OCI-LY1 (cell line): ENCODE measurements at regions not wholly inside any gene's neighbourhood (a gene's known extent, or its start where the extent isn't known, plus 50 kb on each side); places are given as distances from the start of the nearest gene placed in this dataset.
A peak's percentile ranks its signal among the peaks of the same experiment; 100 is the strongest.

Experiments used
- H2AFZ ChIP-seq: fragments of 200-600 bp; sonication (generic), shearing (Covaris generic); 2 replicates; pipeline ENCODE4 v1.6.0; 2014; ENCODE audit warnings: antibody characterized with exemption, mild to moderate bottlenecking, low read length
- H3F3A ChIP-seq: fragments of 200-600 bp; sonication (generic), shearing (Covaris generic); 2 replicates; pipeline ENCODE4 v1.6.0; 2014; ENCODE audit warnings: mild to moderate bottlenecking, antibody characterized with exemption, low read length, moderate library complexity; ENCODE audit not compliant: insufficient read depth
- H3K27ac ChIP-seq: fragments of 200-600 bp; sonication (generic); 2 replicates; pipeline ENCODE4 v1.5.1; 2014; ENCODE audit warnings: low read length, mixed run types, mild to moderate bottlenecking, low read depth; ENCODE audit not compliant: poor library complexity, severe bottlenecking
- H3K27me3 ChIP-seq: fragments of 200-600 bp; sonication (generic); 2 replicates; pipeline ENCODE4 v1.6.0; 2014; ENCODE audit warnings: antibody characterized with exemption, mild to moderate bottlenecking, low read length, moderate library complexity; ENCODE audit not compliant: insufficient read depth
- H3K36me3 ChIP-seq: fragments of 200-600 bp; sonication (generic); 2 replicates; pipeline ENCODE4 v1.6.1; 2014; ENCODE audit warnings: mild to moderate bottlenecking, antibody characterized with exemption, low read length, moderate library complexity, mixed read lengths; ENCODE audit not compliant: insufficient read depth
- H3K4me1 ChIP-seq: fragments of 200-600 bp; sonication (generic); 2 replicates; pipeline ENCODE4 v1.5.1; 2014; ENCODE audit warnings: mild to moderate bottlenecking, low read length, moderate library complexity; ENCODE audit not compliant: insufficient read depth, severe bottlenecking
- H3K4me2 ChIP-seq: fragments of 200-600 bp; sonication (generic), shearing (Covaris generic); 2 replicates; pipeline ENCODE4 v1.6.1; 2014; ENCODE audit warnings: low read length
- H3K4me3 ChIP-seq: fragments of 200-600 bp; sonication (generic); 2 replicates; pipeline ENCODE4 v1.5.1; 2014; ENCODE audit warnings: low read length, low read depth, mild to moderate bottlenecking, mixed read lengths; ENCODE audit not compliant: poor library complexity, severe bottlenecking
- H3K79me2 ChIP-seq: fragments of 200-600 bp; shearing (Covaris generic); 2 replicates; pipeline ENCODE4 v1.6.1; 2016; ENCODE audit warnings: mixed run types, low read length, mixed read lengths; ENCODE audit not compliant: insufficient read depth
- H3K9ac ChIP-seq: fragments of 200-600 bp; sonication (generic), shearing (Covaris generic); 2 replicates; pipeline ENCODE4 v1.6.1; 2014; ENCODE audit warnings: mild to moderate bottlenecking, low read length, mixed read lengths
- H3K9me2 ChIP-seq: fragments of 200-600 bp; sonication (generic), shearing (Covaris generic); 2 replicates; pipeline ENCODE4 v1.6.1; 2014; ENCODE audit warnings: low read depth, mild to moderate bottlenecking, low read length, mixed read lengths
- H3K9me3 ChIP-seq: fragments of 200-600 bp; shearing (Covaris generic); 2 replicates; pipeline ENCODE4 v1.6.1; 2014; ENCODE audit warnings: low read length, mixed read lengths
- H4K20me1 ChIP-seq: fragments of 200-600 bp; sonication (generic), shearing (Covaris generic); 2 replicates; pipeline ENCODE4 v1.6.0; 2016; ENCODE audit warnings: mild to moderate bottlenecking, low read length; ENCODE audit not compliant: insufficient read depth
- EZH2 ChIP-seq: fragments of 200-600 bp; sonication (generic), shearing (Covaris generic); IDR thresholded peaks from 2 replicates; pipeline ENCODE4 v1.8.0; 2017; ENCODE audit warnings: borderline replicate concordance, mixed run types, mild to moderate bottlenecking, antibody characterized with exemption, low read length, moderate library complexity, mixed read lengths
- TF ChIP-seq, protein P1 (sequence below): fragments of 200-600 bp; sonication (generic), shearing (Covaris generic); IDR thresholded peaks from 2 replicates; pipeline ENCODE4 v1.5.1; 2017; ENCODE audit warnings: mild to moderate bottlenecking, antibody characterized with exemption, low read length, moderate library complexity, mixed read lengths

DNA sequence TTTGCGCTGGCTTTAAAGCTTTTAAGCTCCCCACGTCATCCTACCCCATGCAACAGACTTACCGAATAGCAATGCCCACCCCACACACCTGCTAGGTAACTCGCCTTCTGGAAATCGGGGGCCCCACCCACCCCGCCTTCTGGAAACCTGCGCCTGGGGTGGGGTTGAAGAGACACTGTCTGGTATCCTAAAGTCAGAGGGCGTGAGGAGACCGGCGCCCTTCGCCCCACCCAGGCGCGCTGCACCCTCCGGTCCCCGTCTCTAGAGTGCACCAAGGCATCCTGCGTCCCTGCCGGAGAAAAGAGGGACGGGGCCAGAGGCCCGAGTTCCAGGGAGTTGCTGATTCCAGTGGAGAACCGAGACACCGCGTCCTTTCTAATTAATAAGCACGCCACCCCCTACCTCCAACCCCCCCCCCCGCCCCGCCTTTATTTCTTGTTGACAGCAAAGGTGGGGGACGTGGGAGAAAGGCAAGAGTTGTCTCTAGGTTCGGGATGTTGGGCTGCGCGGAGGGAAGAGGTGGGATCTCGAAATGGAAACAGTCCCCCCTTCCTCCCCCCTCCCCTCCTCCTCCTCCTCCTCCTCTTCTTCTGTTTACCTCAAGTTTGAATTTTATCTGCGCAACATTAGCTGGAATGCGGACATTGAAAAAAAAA, 220.9 kb upstream of the MKLN1 start:
- H3K79me2 ChIP-seq: peaks cover 70% of the 10 kb centered on the region
- no peaks in the 10 kb centered on the region for H3K9me2 ChIP-seq
- no peaks in the 10 kb centered on the region; the same call in 1 of the 2 replicates for H3F3A ChIP-seq
- peak overlapping the region; percentile 88 for H3K27ac ChIP-seq
- H2AFZ ChIP-seq: no peak overlapping the region
- TF ChIP-seq, protein P1, sequence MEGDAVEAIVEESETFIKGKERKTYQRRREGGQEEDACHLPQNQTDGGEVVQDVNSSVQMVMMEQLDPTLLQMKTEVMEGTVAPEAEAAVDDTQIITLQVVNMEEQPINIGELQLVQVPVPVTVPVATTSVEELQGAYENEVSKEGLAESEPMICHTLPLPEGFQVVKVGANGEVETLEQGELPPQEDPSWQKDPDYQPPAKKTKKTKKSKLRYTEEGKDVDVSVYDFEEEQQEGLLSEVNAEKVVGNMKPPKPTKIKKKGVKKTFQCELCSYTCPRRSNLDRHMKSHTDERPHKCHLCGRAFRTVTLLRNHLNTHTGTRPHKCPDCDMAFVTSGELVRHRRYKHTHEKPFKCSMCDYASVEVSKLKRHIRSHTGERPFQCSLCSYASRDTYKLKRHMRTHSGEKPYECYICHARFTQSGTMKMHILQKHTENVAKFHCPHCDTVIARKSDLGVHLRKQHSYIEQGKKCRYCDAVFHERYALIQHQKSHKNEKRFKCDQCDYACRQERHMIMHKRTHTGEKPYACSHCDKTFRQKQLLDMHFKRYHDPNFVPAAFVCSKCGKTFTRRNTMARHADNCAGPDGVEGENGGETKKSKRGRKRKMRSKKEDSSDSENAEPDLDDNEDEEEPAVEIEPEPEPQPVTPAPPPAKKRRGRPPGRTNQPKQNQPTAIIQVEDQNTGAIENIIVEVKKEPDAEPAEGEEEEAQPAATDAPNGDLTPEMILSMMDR: no peak
- no peak for TF ChIP-seq EZH2
- H3K4me3 ChIP-seq: peak overlapping the region; percentile 79
- H3K9me3 ChIP-seq: no peaks in the 10 kb centered on the region
- H3K27me3 ChIP-seq: no peaks in the 10 kb centered on the region
- H4K20me1 ChIP-seq: no peaks in the 10 kb centered on the region
- H3K4me2 ChIP-seq: peak overlapping the region; percentile 87
- H3K9ac ChIP-seq: peak overlapping the region; percentile 78
- H3K4me1 ChIP-seq: peaks cover 64% of the 10 kb centered on the region
- peaks cover 56% of the 10 kb centered on the region for H3K36me3 ChIP-seq

DNA sequence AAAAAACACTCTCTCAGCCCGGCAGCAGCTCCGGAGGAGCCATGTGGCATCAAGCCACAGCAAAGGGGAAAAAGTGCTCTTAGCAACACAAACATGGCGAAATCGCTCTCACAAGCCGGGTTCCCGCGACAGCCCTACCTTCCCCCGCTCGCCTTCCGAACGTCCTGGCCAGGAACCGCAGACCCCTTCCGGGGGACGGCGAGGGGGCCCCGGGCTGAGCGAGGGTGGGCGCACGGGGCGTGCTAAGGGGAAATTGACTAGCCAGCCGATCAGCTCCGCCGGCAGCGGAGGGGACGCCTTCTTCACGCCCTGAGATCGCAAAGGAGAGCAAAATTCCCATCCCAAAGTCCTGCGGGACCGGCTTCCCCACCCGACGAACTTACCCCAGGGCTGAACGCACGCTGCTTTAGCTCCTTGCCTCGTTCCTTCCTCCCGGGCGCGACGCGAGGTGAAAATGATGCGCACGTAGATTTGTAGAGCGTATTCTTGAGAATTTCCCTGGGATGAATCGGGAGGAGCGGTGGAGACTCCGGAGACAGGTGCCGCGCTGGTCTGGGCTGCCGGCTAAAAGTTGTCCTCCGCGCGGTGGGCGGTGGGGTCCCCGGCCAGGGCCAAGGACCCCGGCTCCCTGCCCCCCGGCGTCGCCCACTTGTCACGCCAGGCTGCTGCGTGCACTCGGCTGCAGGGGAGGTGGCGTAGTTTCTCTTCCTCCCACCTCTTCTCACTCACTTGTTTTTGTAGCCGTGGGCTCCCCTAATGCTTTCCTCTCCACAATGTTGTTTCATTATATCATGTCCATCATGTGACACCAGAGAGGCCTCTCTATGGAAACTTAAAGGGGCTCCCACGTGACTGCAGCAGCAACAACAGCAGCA, 220.1 kb upstream of the MKLN1 start:
- Histone ChIP-seq H3K27me3 (no peaks in the 10 kb centered on the region), H3K4me2 (peak overlapping the region; percentile 87), H3K9ac (peak overlapping the region; percentile 78), H3K27ac (peak overlapping the region; percentile 88), H4K20me1 (no peaks in the 10 kb centered on the region), H3F3A (no peaks in the 10 kb centered on the region; the same call in 1 of the 2 replicates), H2AFZ (no peak overlapping the region), H3K9me3 (no peaks in the 10 kb centered on the region), H3K4me3 (peak overlapping the region; percentile 79), H3K4me1 (peaks cover 64% of the 10 kb centered on the region), H3K79me2 (peaks cover 64% of the 10 kb centered on the region), H3K36me3 (peaks cover 49% of the 10 kb centered on the region), H3K9me2 (no peaks in the 10 kb centered on the region)
- TF ChIP-seq, protein P1: peak; percentile 52; the same call in 1 of the 2 replicates
- TF ChIP-seq EZH2: no peak

DNA sequence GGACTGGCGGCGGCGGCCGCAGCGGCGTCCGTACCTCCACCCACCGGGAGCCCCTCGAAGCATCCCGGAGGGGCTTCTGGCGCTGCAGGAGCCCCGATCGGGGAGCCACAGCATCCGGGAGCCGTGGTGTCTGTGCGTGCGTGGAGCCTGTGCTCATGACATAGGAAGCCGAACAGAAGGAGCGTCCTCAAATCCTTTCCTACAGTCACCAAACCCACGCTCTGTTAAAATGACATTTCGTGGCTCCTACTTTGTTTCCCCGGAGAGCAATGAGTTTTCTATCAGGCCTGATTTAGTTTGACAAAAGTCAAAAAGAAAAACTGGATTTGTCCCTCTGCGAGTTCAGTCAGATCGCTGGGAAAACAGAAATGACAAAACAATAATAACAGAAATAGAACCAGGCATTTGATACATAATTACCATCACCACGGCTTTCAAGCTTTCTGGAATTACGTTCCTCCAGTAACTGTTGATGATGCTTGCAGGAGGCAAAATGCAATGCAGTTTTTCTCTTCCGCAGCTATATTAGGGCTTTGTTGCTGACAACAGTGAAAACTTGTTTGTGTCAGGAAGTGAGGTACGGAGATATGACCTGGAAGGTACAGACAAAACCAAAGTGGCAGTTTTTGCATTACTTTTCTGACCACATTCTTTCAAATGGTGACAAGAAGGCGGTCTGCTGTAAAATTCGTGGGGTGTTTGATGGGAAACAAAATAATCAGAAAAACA, 219.3 kb upstream of the MKLN1 start:
- no peaks in the 10 kb centered on the region for H3K9me2 ChIP-seq
- H4K20me1 ChIP-seq: no peaks in the 10 kb centered on the region
- no peak for TF ChIP-seq EZH2
- TF ChIP-seq, protein P1: no peak
- no peak overlapping the region for H2AFZ ChIP-seq
- no peaks in the 10 kb centered on the region for H3K27me3 ChIP-seq
- peak overlapping the region; percentile 87 for H3K4me2 ChIP-seq
- H3K36me3 ChIP-seq: peaks cover 47% of the 10 kb centered on the region
- peak overlapping the region; percentile 88 for H3K27ac ChIP-seq
- H3F3A ChIP-seq: no peaks in the 10 kb centered on the region; the same call in 1 of the 2 replicates
- no peaks in the 10 kb centered on the region for H3K9me3 ChIP-seq
- peak overlapping the region; percentile 78 for H3K9ac ChIP-seq
- peak overlapping the region; percentile 79 for H3K4me3 ChIP-seq
- H3K4me1 ChIP-seq: peaks cover 63% of the 10 kb centered on the region
- H3K79me2 ChIP-seq: peaks cover 56% of the 10 kb centered on the region
